ENCODE measurements at regions not wholly inside any gene's neighbourhood (a gene's known extent, or its start where the extent isn't known, plus 50 kb on each side); places are given as distances from the start of the nearest gene placed in this dataset.

- Histone ChIP-seq H4K20me1 (ENCODE audit: insufficient read depth) (no peaks in the 10 kb centered on the region), H3K9me2 (ENCODE audit: insufficient read depth, low read length) (no peaks in the 10 kb centered on the region), H3K9ac (ENCODE audit: low read length) (no peak overlapping the region), H3K4me3 (ENCODE audit: low read length) (no peak overlapping the region), H3K9me3 (ENCODE audit: low read length) (no peaks in the 10 kb centered on the region), H2AFZ (ENCODE audit: low read depth, low read length) (no peak overlapping the region), H3K4me2 (ENCODE audit: low read length) (no peak overlapping the region), H3K27me3 (ENCODE audit: insufficient read depth, low read depth, low read length) (no peaks in the 10 kb centered on the region), H3K79me2 (replicated peaks; ENCODE audit: insufficient read depth, low read length) (no peaks in the 10 kb centered on the region), H3F3A (ENCODE audit: insufficient read depth, low read length, poor library complexity, severe bottlenecking) (no peaks in the 10 kb centered on the region), H3K36me3 (ENCODE audit: insufficient read depth, low read length) (no peaks in the 10 kb centered on the region), H3K27ac (ENCODE audit: low read length) (no peak overlapping the region)
- TF ChIP-seq EP300 (conservative IDR thresholded peaks at IDR 0.05; ENCODE audit: poor library complexity, severe bottlenecking) (no peak), RAD21 (conservative IDR thresholded peaks at IDR 0.05) (no peak), CTCF (IDR thresholded peaks at IDR 0.05; ENCODE audit: poor library complexity, severe bottlenecking) (no peak), POLR2AphosphoS5 (IDR thresholded peaks at IDR 0.05) (no peak), MXI1 (conservative IDR thresholded peaks at IDR 0.05; ENCODE audit: poor library complexity, severe bottlenecking) (no peak), TAF1 (IDR thresholded peaks at IDR 0.05; ENCODE audit: low read depth) (no peak), SMC3 (conservative IDR thresholded peaks at IDR 0.05; ENCODE audit: poor library complexity) (no peak), EZH2 (IDR thresholded peaks at IDR 0.05; ENCODE audit: borderline replicate concordance, insufficient read depth, low read length, poor library complexity, severe bottlenecking) (no peak), REST (IDR thresholded peaks at IDR 0.05; ENCODE audit: borderline replicate concordance) (no peak)
These were observed 404.9 kb downstream of the FLRT2 start for GRCh38 chr14:85934886-85935254.

GRCh38 chr14:85934123-85934885 is 404.4 kb downstream of the FLRT2 start:
- H2AFZ ChIP-seq (ENCODE audit: low read depth, low read length) = no peak overlapping the region
- H3K79me2 ChIP-seq (replicated peaks; ENCODE audit: insufficient read depth, low read length) = no peaks in the 10 kb centered on the region
- no peak for TF ChIP-seq SMC3 (conservative IDR thresholded peaks at IDR 0.05; ENCODE audit: poor library complexity)
- no peak for TF ChIP-seq RAD21 (conservative IDR thresholded peaks at IDR 0.05)
- TF ChIP-seq EP300 (conservative IDR thresholded peaks at IDR 0.05; ENCODE audit: poor library complexity, severe bottlenecking) = no peak
- H4K20me1 ChIP-seq (ENCODE audit: insufficient read depth) = no peaks in the 10 kb centered on the region
- H3K27ac ChIP-seq (ENCODE audit: low read length) = no peak overlapping the region
- no peaks in the 10 kb centered on the region for H3K9me2 ChIP-seq (ENCODE audit: insufficient read depth, low read length)
- H3K4me2 ChIP-seq (ENCODE audit: low read length) = no peak overlapping the region
- no peak overlapping the region for H3K4me3 ChIP-seq (ENCODE audit: low read length)
- no peaks in the 10 kb centered on the region for H3K9me3 ChIP-seq (ENCODE audit: low read length)
- H3F3A ChIP-seq (ENCODE audit: insufficient read depth, low read length, poor library complexity, severe bottlenecking) = no peaks in the 10 kb centered on the region
- no peaks in the 10 kb centered on the region for H3K36me3 ChIP-seq (ENCODE audit: insufficient read depth, low read length)
- no peaks in the 10 kb centered on the region for H3K27me3 ChIP-seq (ENCODE audit: insufficient read depth, low read depth, low read length)
- no peak overlapping the region for H3K9ac ChIP-seq (ENCODE audit: low read length)
